HK-2 (cell line): ENCODE measurements at regions not wholly inside any gene's neighbourhood (a gene's known extent, or its start where the extent isn't known, plus 50 kb on each side); places are given as distances from the start of the nearest gene placed in this dataset.

Experiments
- DNase-seq: peaks from one replicate; pipeline ENCODE4 v3.0.0-alpha.2; 2018; ENCODE audit not compliant: unreplicated experiment

DNA sequence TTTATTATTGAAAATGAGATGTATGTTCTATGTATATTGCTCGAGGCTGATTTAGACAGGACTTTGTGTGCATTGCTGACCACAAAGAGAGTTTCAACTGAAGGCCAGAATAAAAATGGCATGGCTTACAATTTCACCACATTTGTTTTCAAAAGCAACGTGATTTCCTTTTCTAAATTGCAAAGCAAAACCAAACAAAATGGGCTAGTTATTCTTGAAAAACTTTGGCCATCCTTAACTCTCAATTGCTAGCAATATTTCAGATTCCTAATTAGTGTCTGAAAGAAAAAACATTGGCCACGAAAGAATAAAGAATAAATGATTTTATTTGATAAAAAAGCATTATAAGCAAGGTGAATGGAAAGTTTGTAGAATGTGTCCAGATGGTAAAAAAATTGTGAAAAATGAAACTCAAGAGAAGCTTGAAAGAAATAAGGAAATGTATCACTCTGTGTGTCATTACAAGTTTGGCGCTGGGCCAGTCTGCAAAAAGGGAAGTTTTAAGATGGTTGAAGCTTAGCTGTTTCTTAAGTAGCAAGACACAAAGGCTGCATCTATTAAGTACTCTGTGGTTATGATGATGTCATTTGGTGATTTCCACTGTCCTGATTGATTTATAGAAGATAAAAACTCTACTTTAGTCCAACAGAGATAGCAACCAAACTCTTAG lies 89.2 kb upstream of the PRLR start:
- DNase-seq = peak; percentile 22

GRCh38 chr5:35317586-35317985 lies 87.3 kb upstream of the PRLR start:
- DNase-seq = no peak

DNA sequence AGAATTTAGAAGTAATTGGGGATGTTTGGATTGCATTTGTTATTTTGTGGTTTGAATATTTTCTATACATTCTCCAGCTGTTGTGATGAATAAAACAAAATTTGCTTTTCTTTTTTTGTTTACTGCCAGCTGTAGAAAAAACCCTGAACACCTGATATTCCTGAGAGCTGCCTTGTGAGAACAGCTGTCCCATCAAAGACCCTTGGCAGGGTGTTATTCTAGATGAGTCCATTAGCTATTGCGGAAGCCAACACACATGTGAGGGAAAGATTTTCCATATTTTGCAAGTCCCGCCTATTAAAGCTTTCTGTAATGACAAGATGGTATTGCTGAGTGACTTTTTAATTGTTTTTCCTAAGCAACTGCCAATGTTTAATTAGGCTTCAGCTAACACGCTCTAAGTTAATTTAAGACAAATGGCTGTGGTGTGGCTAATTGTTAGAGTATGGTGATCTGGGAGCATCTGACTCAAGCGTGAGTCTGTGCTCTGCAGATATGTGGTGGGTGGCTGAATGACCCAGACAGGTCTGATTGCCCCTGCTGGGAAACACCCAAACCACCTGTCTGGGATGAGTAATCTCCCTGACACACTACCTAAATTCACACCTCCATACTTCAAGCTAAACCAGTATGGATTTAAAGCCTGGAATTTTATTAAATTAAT lies 86.5 kb upstream of the PRLR start:
- DNase-seq = no peak

- no peak for DNase-seq
Measured at GRCh38 chr5:35313291-35313690, 83.0 kb upstream of the PRLR start.

DNA sequence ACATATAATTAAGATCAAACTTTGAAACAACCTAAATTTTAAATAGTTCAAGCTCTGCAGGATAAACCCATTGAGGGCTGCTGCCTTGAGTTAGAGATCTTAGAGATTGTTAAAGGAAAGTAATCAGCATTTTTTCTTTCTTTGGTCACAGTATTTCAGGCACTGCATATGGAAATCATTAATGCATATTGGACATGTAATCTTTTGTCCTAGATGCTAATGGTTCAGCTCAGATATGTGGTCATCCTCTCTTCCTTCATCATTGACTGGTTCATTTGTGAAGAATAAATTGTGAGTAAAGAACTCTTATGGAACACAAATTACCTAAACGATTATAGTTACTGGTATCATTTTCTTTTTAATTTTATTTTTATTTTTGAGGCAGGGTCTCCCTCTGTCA lies 82.0 kb upstream of the PRLR start:
- DNase-seq = no peak

DNA sequence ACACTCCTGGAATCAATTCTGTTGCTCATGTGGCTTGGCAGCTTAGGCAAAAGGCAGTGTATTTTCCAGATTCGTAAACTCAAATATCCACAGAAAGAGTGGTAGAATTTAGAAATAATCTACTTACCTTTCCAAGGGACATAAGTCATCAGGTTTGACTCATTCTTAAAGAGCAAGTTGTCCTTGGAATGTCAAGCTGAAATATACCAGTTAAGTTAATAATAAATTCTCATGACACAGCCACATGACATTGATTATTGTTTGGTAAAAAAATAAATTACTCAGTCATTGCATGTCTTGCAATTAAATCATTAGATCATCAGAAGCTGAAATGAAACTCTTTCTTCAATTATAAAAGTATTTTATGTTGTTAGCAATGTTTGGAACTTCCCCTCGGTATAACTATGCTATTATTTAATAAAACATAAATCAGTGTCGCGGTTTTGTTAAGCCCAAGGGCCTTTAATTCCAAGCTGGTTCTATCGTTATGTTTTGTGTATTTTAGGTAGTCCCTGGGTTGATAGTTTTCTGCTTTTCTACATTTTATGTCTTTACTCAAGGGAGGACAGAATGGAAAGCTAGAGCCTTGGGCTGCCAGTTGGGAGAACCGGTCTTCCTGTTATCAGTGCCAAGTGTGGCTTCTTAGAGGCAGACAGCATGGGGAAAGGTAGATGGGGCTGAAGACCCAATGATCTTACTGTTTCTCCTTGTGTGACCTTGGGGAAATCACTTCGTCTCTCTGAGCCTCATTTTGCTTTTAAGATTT lies 79.3 kb upstream of the PRLR start:
- no peak for DNase-seq

DNA sequence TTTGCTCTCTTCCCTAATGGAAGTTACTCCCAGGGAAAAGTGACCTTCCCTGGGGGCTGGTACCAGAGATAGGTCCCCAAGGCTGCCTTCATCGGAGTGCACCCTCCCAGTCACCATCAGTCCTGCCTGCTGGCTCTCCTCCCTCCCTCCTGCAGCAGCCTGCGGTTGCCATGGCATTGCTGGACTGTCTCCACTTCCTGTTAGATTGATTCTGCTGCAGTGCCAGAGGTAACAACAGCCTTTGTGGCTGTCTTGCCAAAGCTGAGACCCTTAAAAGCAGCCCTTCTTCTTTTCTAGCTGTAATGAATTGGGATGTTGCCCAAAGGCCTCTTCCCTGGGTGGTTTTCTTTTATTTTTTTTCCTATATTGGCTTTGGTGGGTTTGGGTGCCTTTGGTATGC lies 78.1 kb upstream of the PRLR start:
- no peak for DNase-seq

DNA sequence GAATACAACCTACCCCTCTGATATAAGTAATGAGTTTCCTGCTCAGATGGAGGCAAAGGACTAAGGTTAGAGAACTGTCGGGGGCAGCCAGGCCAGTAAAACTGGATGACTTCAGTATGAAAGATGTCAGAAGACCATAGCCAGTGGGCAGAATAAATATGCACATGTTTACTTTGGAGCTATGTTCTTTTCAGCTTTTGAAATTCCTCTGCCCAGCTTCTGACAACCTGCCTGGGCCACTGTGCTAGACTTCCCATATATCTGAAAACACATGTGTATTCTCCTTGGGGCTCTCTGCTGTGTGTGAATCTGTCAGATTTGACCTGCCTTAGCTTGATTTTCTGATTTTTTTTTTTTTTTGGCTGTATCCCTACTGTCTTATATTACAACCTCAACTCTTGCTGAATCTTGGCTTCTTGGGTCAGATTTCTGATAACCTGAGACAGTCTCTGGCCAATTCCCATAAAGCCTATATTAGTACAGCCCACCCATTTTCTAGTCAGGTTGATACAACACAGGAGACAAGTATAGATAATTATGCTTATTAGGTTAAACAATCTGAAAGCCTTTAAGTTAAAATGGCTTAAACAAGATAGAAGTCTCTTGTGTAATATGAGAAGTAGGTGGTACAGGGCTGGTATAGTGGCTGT lies 76.6 kb upstream of the PRLR start:
- no peak for DNase-seq

GRCh38 chr5:35305336-35306020 lies 75.2 kb upstream of the PRLR start:
- DNase-seq = no peak

GRCh38 chr5:35304291-35304690 lies 74.0 kb upstream of the PRLR start:
- no peak for DNase-seq

DNA sequence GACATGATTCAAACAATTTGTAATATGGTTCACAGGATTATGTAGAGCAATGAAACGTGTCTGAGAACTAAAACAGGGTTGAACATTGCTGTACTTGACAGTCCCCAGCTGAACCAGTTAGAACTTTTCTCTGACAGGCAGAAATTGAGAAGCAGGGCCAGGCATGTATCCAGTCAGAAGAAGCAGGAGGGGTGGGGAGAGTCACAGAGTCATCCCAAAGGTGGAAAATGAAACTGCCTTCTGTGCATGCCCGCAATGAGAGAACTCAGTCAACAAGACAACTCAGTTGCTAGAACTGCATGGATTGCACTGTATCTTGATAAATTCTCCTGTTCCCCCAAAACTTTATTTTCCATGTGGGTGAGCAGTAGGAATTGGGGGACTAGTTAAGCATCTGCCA lies 72.9 kb upstream of the PRLR start:
- no peak for DNase-seq

DNA sequence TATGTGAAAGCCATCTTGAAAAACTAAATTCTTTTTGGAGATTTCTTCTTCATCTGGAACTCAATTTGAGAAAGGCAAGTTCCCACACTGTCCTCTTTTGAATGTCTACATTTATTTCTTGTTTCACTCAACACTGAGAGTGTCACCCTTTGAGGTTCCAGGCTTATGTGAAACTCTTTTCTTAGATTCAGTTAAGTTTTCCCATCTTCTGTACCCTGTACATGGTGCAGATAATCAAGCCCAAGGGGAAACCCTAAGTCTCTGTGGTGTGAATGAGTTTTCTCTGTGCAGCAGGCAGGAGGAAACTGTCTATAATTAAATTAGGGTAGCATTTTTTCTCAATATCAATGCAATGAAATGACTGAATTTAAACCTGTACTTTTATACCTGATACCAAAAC lies 72.3 kb upstream of the PRLR start:
- DNase-seq = no peak

GRCh38 chr5:35297755-35298154 lies 67.5 kb upstream of the PRLR start:
- DNase-seq = no peak

DNA sequence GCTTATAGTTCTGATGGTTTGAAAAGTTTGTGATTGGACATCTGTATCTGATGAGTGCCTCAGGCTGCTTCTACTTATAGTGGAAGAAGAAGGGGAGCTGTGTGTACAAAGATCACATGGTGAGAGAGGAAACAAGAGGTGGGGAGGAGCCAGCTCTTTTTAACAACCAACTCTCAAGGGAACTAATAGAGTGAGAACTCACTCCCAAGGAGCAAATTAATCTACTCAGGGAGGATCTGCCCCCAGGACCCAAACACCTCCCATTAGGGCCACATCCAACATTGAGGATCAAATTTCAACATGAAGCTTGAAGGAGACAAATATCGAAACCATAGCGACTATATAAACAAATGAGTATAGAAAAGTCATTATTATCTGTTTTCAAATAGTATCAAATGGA lies 64.7 kb upstream of the PRLR start:
- DNase-seq = no peak

DNA sequence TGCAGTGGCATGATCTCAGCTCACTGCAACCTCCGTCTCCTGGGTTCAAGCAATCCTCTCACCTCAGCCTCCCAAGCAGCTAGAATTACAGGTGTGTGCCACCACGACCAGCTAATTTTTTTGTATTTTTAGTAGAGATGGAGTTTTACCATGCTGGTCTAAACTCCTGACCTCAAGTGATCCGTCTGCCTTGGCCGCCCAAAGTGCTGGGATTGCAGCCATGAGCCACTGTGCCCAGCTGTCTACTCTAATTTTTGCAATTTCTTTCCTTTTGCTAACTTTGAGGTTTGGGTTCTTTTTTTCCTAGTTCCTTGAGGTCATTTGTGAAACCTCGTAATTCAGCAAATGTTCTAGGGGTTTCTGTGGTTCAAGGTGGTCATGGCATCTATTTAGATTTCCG lies 63.7 kb upstream of the PRLR start:
- DNase-seq = no peak

- no peak for DNase-seq
Measured at GRCh38 chr5:35285435-35285834, 55.1 kb upstream of the PRLR start.

DNA sequence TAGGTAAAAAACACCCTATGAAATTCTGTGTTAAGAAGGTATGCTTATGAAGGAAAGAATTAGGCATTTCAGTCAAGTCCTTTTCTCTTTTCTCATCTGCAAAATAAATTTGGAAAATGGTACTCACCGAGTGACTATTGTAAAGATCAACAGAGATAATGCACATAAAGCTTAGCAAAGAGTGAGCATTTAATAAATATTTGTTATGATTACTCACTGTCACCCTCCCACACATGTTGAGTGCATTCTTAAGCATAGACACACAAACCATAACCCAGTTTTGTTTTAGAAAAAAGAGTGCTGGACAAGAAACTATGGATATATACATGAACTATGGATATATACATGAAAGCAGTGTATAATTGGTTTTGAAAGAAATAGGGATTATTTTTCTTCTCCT lies 54.7 kb upstream of the PRLR start:
- no peak for DNase-seq

GRCh38 chr5:35284364-35284763 lies 54.1 kb upstream of the PRLR start:
- no peak for DNase-seq

DNA sequence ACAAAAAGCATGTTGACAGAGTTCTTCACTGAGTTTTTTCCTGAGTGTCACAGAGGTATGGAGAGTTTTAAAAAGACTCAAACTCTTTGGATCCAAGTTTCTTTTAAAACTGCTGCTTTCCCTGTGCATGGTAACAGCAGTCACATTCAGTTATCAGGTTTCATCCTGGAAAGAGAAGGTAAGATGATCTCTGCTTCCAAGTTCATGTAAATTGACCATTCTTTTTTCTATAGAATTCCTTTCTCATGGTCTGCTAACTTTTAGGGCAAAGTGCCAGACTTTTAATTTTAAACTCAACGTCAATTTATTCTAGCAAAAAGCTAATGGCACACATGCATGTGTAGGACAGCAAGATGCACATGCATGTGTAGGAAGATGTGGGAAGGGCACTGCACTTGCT lies 52.5 kb upstream of the PRLR start:
- no peak for DNase-seq

DNA sequence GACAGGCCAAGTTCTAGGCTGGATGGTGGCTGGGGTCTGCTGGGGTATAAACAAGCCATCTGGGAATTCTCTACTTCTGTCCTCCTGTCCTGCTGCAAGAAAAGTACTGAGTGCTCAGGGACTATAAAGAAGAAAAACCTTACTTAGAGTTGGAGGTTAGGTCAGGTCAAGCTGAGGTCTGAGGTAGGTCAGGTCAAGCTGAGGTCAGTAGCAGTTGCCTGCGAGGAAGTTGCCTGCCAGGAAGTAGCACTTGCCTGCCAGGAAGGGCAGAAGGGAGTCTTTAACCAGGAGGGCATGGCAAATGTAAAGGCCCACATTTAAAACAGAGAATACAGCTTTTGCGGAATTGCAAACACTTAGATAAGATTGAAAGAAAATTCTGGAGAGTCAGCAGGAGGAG lies 51.3 kb upstream of the PRLR start:
- DNase-seq = no peak
